Eye (tissue), 1 donor: ENCODE measurements at regions not wholly inside any gene's neighbourhood (a gene's known extent, or its start where the extent isn't known, plus 50 kb on each side); places are given as distances from the start of the nearest gene placed in this dataset.
A peak's percentile ranks its signal among the peaks of the same experiment; 100 is the strongest.

ENCODE experiments used
- DNase-seq: peaks from one replicate; pipeline ENCODE4 v3.0.0-alpha.2; 2015

GRCh38 chr10:124285587-124286527 lies 132.9 kb downstream of the OAT start:
- DNase-seq = no peak

- DNase-seq = no peak
These were observed 134.8 kb downstream of the OAT start for GRCh38 chr10:124283949-124284250.

GRCh38 chr10:124283215-124283948 lies 135.3 kb downstream of the OAT start:
- peak; percentile 36 for DNase-seq

- DNase-seq = no peak
These were observed 136.4 kb downstream of the OAT start for GRCh38 chr10:124282326-124282725.

GRCh38 chr10:124281666-124282065 lies 137.1 kb downstream of the OAT start:
- no peak for DNase-seq

GRCh38 chr10:124280916-124281315 lies 137.8 kb downstream of the OAT start:
- no peak for DNase-seq

GRCh38 chr10:124279882-124280281 lies 138.8 kb downstream of the OAT start:
- no peak for DNase-seq

GRCh38 chr10:124279298-124279697 lies 139.4 kb downstream of the OAT start:
- no peak for DNase-seq

GRCh38 chr10:124278356-124278755 lies 140.4 kb downstream of the OAT start:
- DNase-seq = no peak

- DNase-seq = no peak
These were observed 145.6 kb downstream of the OAT start for GRCh38 chr10:124273141-124273540.

GRCh38 chr10:124271676-124272075 lies 147.0 kb downstream of the OAT start:
- DNase-seq = no peak

- no peak for DNase-seq
These were observed 148.0 kb downstream of the OAT start for GRCh38 chr10:124270530-124271327.

- no peak for DNase-seq
These were observed 149.7 kb downstream of the OAT start for GRCh38 chr10:124268976-124269375.

GRCh38 chr10:124267911-124268549 lies 150.7 kb downstream of the OAT start:
- DNase-seq = no peak

GRCh38 chr10:124267231-124267885 lies 151.4 kb downstream of the OAT start:
- no peak for DNase-seq

GRCh38 chr10:124266468-124267230 lies 152.1 kb downstream of the OAT start:
- no peak for DNase-seq

- no peak for DNase-seq
These were observed 152.8 kb downstream of the OAT start for GRCh38 chr10:124265776-124266467.

- no peak for DNase-seq
These were observed 153.4 kb downstream of the OAT start for GRCh38 chr10:124265391-124265745.

GRCh38 chr10:124264711-124265390 lies 153.9 kb downstream of the OAT start:
- DNase-seq = no peak

GRCh38 chr10:124264271-124264670 lies 154.5 kb downstream of the OAT start:
- no peak for DNase-seq
